Right lobe of liver (tissue), 6 donors: ENCODE measurements at regions not wholly inside any gene's neighbourhood (a gene's known extent, or its start where the extent isn't known, plus 50 kb on each side); places are given as distances from the start of the nearest gene placed in this dataset.

Source experiments
- ATAC-seq, 4 donors: fragments of 200-7000 bp; cut with Tn5 transposase; one replicate each; pipeline ENCODE4 v1.9.1; 2020; ENCODE audit warnings: mild to moderate bottlenecking in 4 of 4, moderate library complexity in 4 of 4
- DNase-seq, 3 donors: peaks; one replicate each; pipeline ENCODE4 v3.0.0-alpha.2; 2020
- H3K27ac ChIP-seq, 3 donors: fragments of 200-600 bp; one replicate each; pipeline ENCODE4 v1.8.0; 2022
- H3K27me3 ChIP-seq, 2 donors: fragments of 200-600 bp; one replicate each; pipeline ENCODE4 v1.8.0; 2022
- H3K36me3 ChIP-seq, 4 donors: fragments of 200-600 bp; sonication (generic) in 1 of 4; one replicate each; pipeline versions ENCODE4 v1.5.1 to v1.8.0; 2017 to 2022; ENCODE audit warnings: control low read depth in 1 of 4
- H3K4me1 ChIP-seq, 4 donors: fragments of 200-600 bp; sonication (generic) in 1 of 4; one replicate each; pipeline versions ENCODE4 v1.5.1 to v1.8.0; 2017 to 2022; ENCODE audit warnings: control low read depth in 1 of 4
- H3K4me3 ChIP-seq, 3 donors: fragments of 200-600 bp; one replicate each; pipeline ENCODE4 v1.8.0; 2022
- H3K9me3 ChIP-seq, 4 donors: fragments of 200-600 bp; sonication (generic) in 1 of 4; one replicate each; pipeline versions ENCODE4 v1.5.1 to v1.8.0; 2017 to 2022; ENCODE audit warnings: control low read depth in 1 of 4
- POLR2A ChIP-seq: fragments of 450-650 bp; IDR thresholded peaks from one replicate; pipeline ENCODE4 v1.6.1; 2017; ENCODE audit warnings: antibody characterized with exemption, mild to moderate bottlenecking
- WGBS: methylation state at CpG from one replicate; pipeline ENCODE4 v1.1.6; 2018; ENCODE audit warnings: low coverage, low lambda C conversion rate; ENCODE audit not compliant: insufficient coverage; ENCODE audit errors: missing lambda C conversion rate; 5-methylcytosine and 5-hydroxymethylcytosine counted together
- intact Hi-C, 2 donors: fragments of 100-400 bp; cut with DNase I; formaldehyde crosslinking; loops; one replicate each; pipeline versions ENCODE4 v1.11.2 to v1.14.1; 2022
- TF ChIP-seq, protein P1 (sequence below), 4 donors: fragments of 200-600 bp in 3 of 4; fragments of 450-650 bp in 1 of 4; IDR thresholded peaks; one replicate each; pipeline versions ENCODE4 v1.5.1 to v1.8.0; 2016 to 2022; ENCODE audit warnings: antibody characterized with exemption in 4 of 4, mild to moderate bottlenecking in 2 of 4
- donor health status: DM: no; HTN: yes; CAD: no.
- donor health status: DM: no; HTN: no; CAD: no.
- donor health status: DM: no; HTN: no; CAD: no.
- donor health status: DM: no; HTN: yes; CAD: no.
- donor health status: DM: no; HTN: yes; CAD: no.

DNA sequence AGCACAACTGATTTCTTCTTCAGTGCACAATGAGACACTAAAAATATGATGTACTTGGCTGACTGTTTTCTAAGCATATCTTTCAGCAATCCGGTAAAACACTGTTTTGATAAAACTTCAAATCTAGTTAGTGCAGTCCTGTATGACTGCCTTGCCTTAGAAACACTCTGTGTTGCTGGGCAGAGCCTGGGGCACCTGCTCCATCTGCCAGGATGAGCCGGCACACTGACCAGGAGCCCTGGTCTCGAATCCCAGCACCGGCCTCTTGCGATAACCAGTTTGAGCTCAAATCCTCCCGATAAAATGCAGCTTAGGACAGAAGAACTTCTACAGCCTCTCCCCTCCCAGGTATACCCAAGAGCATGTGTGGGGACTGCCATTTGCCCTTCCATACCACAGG is 199.5 kb downstream of the SIPA1L2 start:
- Histone ChIP-seq H3K36me3 (peaks cover 0 to 16% (median 0%) of the 10 kb centered on the region in 4 donors), H3K4me3 (no peak overlapping the region), H3K4me1 (no peaks in the 10 kb centered on the region), H3K27ac (no peak overlapping the region), H3K9me3 (no peaks in the 10 kb centered on the region), H3K27me3 (no peaks in the 10 kb centered on the region)
- intact Hi-C loops = no loop called here
- TF ChIP-seq, protein P1, sequence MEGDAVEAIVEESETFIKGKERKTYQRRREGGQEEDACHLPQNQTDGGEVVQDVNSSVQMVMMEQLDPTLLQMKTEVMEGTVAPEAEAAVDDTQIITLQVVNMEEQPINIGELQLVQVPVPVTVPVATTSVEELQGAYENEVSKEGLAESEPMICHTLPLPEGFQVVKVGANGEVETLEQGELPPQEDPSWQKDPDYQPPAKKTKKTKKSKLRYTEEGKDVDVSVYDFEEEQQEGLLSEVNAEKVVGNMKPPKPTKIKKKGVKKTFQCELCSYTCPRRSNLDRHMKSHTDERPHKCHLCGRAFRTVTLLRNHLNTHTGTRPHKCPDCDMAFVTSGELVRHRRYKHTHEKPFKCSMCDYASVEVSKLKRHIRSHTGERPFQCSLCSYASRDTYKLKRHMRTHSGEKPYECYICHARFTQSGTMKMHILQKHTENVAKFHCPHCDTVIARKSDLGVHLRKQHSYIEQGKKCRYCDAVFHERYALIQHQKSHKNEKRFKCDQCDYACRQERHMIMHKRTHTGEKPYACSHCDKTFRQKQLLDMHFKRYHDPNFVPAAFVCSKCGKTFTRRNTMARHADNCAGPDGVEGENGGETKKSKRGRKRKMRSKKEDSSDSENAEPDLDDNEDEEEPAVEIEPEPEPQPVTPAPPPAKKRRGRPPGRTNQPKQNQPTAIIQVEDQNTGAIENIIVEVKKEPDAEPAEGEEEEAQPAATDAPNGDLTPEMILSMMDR (IDR thresholded peaks at IDR 0.05) = no peak
- no peak for ATAC-seq
- DNase-seq = no peak
- WGBS = 90% methylated on average over 2 of the region's 6 CpGs

DNA sequence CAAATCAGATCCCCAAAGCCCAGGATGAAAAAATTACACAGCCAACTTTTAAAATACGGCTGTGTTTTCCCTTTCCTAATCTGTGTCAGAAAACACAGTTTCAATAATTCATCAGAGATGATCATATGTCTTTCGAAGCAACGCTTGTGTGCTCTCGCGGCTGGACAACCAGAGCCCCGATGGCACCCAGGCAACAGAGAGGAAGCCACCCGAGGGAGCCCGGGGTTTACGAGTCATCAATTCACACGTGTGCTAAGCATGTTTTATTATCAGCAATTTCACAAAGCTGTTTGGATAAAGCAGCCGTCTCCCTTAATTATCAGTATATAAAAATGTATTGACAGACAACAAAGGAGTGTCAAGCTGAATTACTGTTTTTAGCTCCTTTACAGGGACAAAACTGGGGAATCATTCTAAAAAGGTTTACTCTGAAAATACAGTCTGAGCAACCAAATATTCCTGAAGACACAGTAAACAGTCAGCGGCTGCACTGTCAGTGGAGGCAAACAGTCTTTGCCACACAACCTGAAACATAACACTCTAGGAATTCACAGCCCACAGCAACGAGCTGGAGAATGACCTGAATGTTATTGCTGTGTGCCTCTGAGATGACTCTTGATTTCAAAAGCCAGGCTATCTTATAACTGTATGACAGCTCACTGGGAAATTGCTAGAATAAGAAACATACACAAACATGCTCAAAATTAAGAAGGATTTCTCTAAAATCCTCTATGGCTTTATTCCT is 201.0 kb downstream of the SIPA1L2 start:
- Histone ChIP-seq H3K4me3 (no peak overlapping the region), H3K27ac (no peak overlapping the region), H3K9me3 (no peaks in the 10 kb centered on the region), H3K4me1 (no peaks in the 10 kb centered on the region), H3K36me3 (peaks cover 0 to 24% (median 0%) of the 10 kb centered on the region in 4 donors), H3K27me3 (no peaks in the 10 kb centered on the region)
- DNase-seq = no peak
- no peak for ATAC-seq
- intact Hi-C loops = no loop called here
- 66% methylated on average over 9 of the region's 13 CpGs for WGBS
- TF ChIP-seq, protein P1 (IDR thresholded peaks at IDR 0.05) = no peak
- TF ChIP-seq POLR2A = no peak

DNA sequence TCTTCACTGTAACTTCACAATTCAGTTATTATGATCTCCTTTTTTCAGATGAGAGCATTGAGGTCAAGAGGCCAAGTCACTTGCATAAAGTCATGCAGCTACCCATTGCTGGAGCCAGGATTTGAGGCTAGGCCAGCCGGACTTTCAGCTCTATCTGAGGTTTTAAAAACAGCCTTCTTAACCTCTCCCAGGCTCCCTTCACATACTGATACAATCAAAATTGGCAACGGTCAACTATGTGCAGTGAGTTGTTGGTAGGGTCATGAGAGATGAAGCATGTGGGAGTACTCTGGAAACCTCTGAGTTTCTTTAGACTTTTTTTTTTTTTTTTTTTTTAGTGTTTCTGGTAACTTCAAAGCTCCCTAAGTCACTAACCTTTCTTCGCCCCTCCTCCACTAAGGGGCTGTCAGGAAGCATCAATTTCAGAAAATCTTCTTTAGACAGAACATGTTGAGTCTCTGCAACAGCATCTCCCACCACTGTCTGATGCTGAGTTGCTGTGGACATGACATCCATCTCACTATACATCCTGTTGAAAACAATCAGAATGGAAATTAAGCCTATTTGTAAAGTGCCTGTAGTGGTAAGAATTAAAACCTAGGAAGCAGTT is 201.8 kb downstream of the SIPA1L2 start:
- H3K27me3 ChIP-seq = no peaks in the 10 kb centered on the region
- no peaks in the 10 kb centered on the region for H3K4me1 ChIP-seq
- peaks cover 0 to 24% (median 0%) of the 10 kb centered on the region in 4 donors for H3K36me3 ChIP-seq
- intact Hi-C loops = no loop called here
- TF ChIP-seq, protein P1 (IDR thresholded peaks at IDR 0.05) = no peak
- TF ChIP-seq POLR2A = no peak
- H3K4me3 ChIP-seq = no peak overlapping the region
- no peaks in the 10 kb centered on the region for H3K9me3 ChIP-seq
- no peak for DNase-seq
- no peak overlapping the region for H3K27ac ChIP-seq
- no peak for ATAC-seq
- 85% methylated on average over 3 of the region's 3 CpGs for whole genome bisulfite sequencing

DNA sequence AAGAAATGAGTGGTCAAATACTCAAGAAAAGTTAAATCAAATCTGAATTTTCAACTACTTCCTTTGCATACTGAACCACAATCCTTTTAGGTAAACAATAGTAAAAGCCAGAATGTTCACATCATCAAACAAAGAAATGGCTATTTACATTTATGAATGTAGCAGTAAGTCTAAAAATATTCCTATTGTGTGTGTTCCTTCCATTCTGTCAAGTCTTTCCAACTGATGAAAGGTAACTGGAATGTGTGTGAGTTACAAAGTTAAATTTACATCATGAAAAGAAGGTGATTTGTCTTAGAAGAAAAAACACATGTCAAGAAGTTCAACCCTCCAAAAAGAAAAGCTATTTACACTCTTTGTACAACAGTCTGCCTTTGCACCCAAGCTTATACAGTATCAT is 203.1 kb downstream of the SIPA1L2 start:
- no peak for DNase-seq
- Histone ChIP-seq H3K27ac (no peak overlapping the region), H3K4me1 (no peaks in the 10 kb centered on the region), H3K36me3 (peaks cover 0 to 18% (median 1%) of the 10 kb centered on the region in 4 donors), H3K27me3 (no peaks in the 10 kb centered on the region), H3K4me3 (no peak overlapping the region), H3K9me3 (no peaks in the 10 kb centered on the region)
- intact Hi-C loops = no loop called here
- TF ChIP-seq POLR2A = no peak
- TF ChIP-seq, protein P1 (IDR thresholded peaks at IDR 0.05) = no peak
- ATAC-seq = no peak
